Naive thymus-derived CD4-positive, alpha-beta T cell (primary cell): ENCODE measurements at regions not wholly inside any gene's neighbourhood (a gene's known extent, or its start where the extent isn't known, plus 50 kb on each side); places are given as distances from the start of the nearest gene placed in this dataset.
"Not testable (repeated sequence)": the region's sequence is repeated elsewhere in the genome, so short reads cannot be mapped to it uniquely, and the experiment has no call there.

ENCODE experiments used
- ATAC-seq: fragments of 150-1000 bp; cut with Tn5 transposase; 2 replicates; pipeline ENCODE4 v1.10.0; 2021; ENCODE audit warnings: mild to moderate bottlenecking, moderate library complexity
- CTCF ChIA-PET: fragments of 350-600 bp; sonication (Branson Sonifier 250); formaldehyde crosslinking; loops from one replicate; lab custom pipeline; 2021; ENCODE audit warnings: antibody characterized with exemption; lab: Charles Lee
- POLR2A ChIA-PET: fragments of 350-600 bp; sonication (Branson Sonifier 250); formaldehyde crosslinking; loops from one replicate; lab custom pipeline; 2021; ENCODE audit warnings: antibody characterized with exemption, inconsistent platforms; lab: Charles Lee
- DNase-seq, 9 donors: peaks; one replicate each; pipeline versions ENCODE4 v3.0.0 to v3.0.0-alpha.2; 2020 to 2022; ENCODE audit warnings: mixed read lengths in 1 of 9
- H3K27ac ChIP-seq: one replicate; pipeline ENCODE4 v1.7.0; 2013; ENCODE audit warnings: mild to moderate bottlenecking, low read depth, low read length, moderate library complexity
- H3K27me3 ChIP-seq, 2 donors: one replicate each; pipeline ENCODE4 v1.7.0; 2013; ENCODE audit warnings: low read length in 2 of 2, mild to moderate bottlenecking in 2 of 2, moderate library complexity in 2 of 2; ENCODE audit not compliant: control insufficient read depth in 2 of 2, insufficient read depth in 2 of 2
- H3K36me3 ChIP-seq, 3 experiments: 1 replicate in 2 of 3; 2 replicates in 1 of 3; pipeline ENCODE4 v1.7.0; 2013; ENCODE audit warnings: low read length in 3 of 3, mild to moderate bottlenecking in 3 of 3, moderate library complexity in 1 of 3; ENCODE audit not compliant: insufficient read depth in 3 of 3, control insufficient read depth in 2 of 3
- H3K4me1 ChIP-seq, 2 donors: one replicate each; pipeline ENCODE4 v1.7.0; 2013; ENCODE audit warnings: low read length in 2 of 2, mild to moderate bottlenecking in 2 of 2, moderate library complexity in 1 of 2; ENCODE audit not compliant: control insufficient read depth in 2 of 2, insufficient read depth in 2 of 2
- H3K4me3 ChIP-seq: 2 replicates; pipeline ENCODE4 v1.7.0; 2013; ENCODE audit warnings: mild to moderate bottlenecking, low read length
- H3K9me3 ChIP-seq, 3 experiments: 1 replicate in 2 of 3; 2 replicates in 1 of 3; pipeline ENCODE4 v1.7.0; 2013; ENCODE audit warnings: low read length in 3 of 3; ENCODE audit not compliant: control insufficient read depth in 2 of 3
- H3K27ac Mint-ChIP-seq, 9 donors: one replicate each; pipeline ENCODE4 v1.8.0; 2020 to 2022; ENCODE audit warnings: mixed read lengths in 9 of 9, mild to moderate bottlenecking in 8 of 9, moderate library complexity in 5 of 9, inconsistent platforms in 2 of 9
- H3K27me3 Mint-ChIP-seq, 5 donors: one replicate each; pipeline ENCODE4 v1.8.0; 2021 to 2022; ENCODE audit warnings: mixed read lengths in 5 of 5, mild to moderate bottlenecking in 1 of 5
- H3K36me3 Mint-ChIP-seq, 5 donors: one replicate each; pipeline ENCODE4 v1.8.0; 2020 to 2022; ENCODE audit warnings: mixed read lengths in 5 of 5, mild to moderate bottlenecking in 3 of 5, inconsistent platforms in 1 of 5
- H3K4me1 Mint-ChIP-seq, 7 donors: one replicate each; pipeline ENCODE4 v1.8.0; 2020 to 2022; ENCODE audit warnings: mixed read lengths in 7 of 7, mild to moderate bottlenecking in 3 of 7, inconsistent platforms in 1 of 7
- H3K4me3 Mint-ChIP-seq, 10 donors: one replicate each; pipeline ENCODE4 v1.8.0; 2020 to 2022; ENCODE audit warnings: mild to moderate bottlenecking in 10 of 10, mixed read lengths in 10 of 10, moderate library complexity in 6 of 10, inconsistent platforms in 2 of 10
- H3K9me3 Mint-ChIP-seq, 11 donors: one replicate each; pipeline ENCODE4 v1.8.0; 2020 to 2022; ENCODE audit warnings: mixed read lengths in 11 of 11, mild to moderate bottlenecking in 4 of 11, inconsistent platforms in 1 of 11, moderate library complexity in 1 of 11
- intact Hi-C, 2 donors: fragments of 100-400 bp; cut with micrococcal nuclease; formaldehyde crosslinking; loops; one replicate each; pipeline ENCODE4 v1.15.1; 2023

DNA sequence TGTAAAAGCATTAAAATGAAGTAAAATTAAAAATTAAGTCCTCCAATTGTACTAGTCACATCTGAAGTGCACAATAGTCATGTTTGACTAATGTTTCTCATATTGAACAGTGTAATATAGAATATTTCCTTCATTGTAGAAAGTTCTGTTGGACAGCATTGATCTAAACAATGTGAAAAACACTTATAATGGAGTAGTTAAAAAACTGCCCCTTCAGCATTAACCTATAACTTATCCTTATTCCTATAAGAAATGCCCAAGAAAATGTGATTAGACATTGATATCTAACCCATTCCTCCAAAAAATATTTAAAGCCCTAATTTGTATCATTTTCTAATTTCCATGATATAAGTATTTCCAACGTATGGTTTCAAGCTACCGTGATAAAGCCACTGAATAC is 210.7 kb downstream of the RASSF9 start:
- Histone ChIP-seq H3K4me3 (no peak overlapping the region), H3K27ac (no peak overlapping the region), H3K27me3 (no peaks in the 10 kb centered on the region), H3K36me3 (no peaks in the 10 kb centered on the region), H3K4me1 (no peaks in the 10 kb centered on the region), H3K9me3 (no peaks in the 10 kb centered on the region)
- intact Hi-C loops = no loop called here
- Mint-ChIP-seq H3K9me3 (peaks cover 0 to 5% (median 0%) of the 10 kb centered on the region in 11 donors), H3K27ac (no peak overlapping the region), H3K36me3 (no peaks in the 10 kb centered on the region), H3K27me3 (no peaks in the 10 kb centered on the region), H3K4me1 (no peaks in the 10 kb centered on the region), H3K4me3 (no peak overlapping the region)
- ChIA-PET CTCF (no interaction called here), POLR2A (no interaction called here)
- no peak for DNase-seq
- ATAC-seq = no peak

DNA sequence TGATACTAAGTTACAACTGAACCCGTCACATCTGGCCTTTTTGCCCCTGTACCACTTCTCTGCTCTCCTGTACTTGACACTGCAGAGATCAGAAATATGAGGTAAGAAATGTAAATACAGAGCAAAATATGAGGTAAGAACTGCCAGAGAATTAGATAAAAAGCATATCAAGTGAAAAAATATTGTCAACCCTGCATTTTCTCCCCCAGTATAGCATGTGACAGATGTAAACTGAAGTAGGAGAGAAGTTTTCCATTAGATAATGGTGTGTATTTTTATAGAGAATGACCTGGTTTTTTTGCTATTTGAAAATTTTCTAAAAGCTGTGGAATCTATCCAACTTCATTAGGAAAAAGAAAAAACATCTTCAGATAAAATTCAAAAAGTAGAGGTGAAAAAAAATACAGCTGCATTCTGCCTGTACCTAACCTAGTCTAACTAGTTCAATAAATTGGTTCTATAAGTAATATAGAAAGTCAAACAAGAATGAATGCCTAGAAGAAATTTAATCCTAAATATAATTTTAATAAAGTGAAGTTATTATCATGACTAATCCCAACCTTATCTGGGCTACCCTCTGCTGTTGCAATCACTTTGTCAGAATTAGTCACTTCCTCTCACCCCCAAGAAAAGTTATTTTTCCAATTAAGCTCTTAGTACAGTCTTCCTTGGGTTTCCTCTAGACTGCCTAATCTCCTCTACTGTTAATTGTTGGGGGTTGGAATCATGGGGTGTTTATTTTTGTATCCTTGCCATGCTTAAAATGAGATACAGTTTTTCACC is 210.0 kb downstream of the RASSF9 start:
- H3K27me3 ChIP-seq = no peaks in the 10 kb centered on the region
- Mint-ChIP-seq H3K27ac (no peak overlapping the region), H3K9me3 (peaks cover 0 to 5% (median 0%) of the 10 kb centered on the region in 11 donors), H3K27me3 (no peaks in the 10 kb centered on the region), H3K4me1 (no peaks in the 10 kb centered on the region), H3K4me3 (no peak overlapping the region), H3K36me3 (no peaks in the 10 kb centered on the region)
- no peaks in the 10 kb centered on the region for H3K4me1 ChIP-seq
- no peak for ATAC-seq
- H3K27ac ChIP-seq = no peak overlapping the region
- CTCF ChIA-PET = no interaction called here
- DNase-seq = no peak
- intact Hi-C loops = no loop called here
- POLR2A ChIA-PET = no interaction called here
- H3K4me3 ChIP-seq = no peak overlapping the region
- no peaks in the 10 kb centered on the region for H3K36me3 ChIP-seq
- H3K9me3 ChIP-seq = no peaks in the 10 kb centered on the region

- Histone ChIP-seq H3K27ac (no peak overlapping the region), H3K27me3 (no peaks in the 10 kb centered on the region), H3K4me1 (no peaks in the 10 kb centered on the region), H3K9me3 (no peaks in the 10 kb centered on the region), H3K4me3 (no peak overlapping the region), H3K36me3 (no peaks in the 10 kb centered on the region)
- Mint-ChIP-seq H3K9me3 (peaks cover 0 to 5% (median under 1%) of the 10 kb centered on the region in 11 donors), H3K27ac (no peak overlapping the region), H3K4me1 (no peaks in the 10 kb centered on the region), H3K36me3 (no peaks in the 10 kb centered on the region), H3K27me3 (no peaks in the 10 kb centered on the region), H3K4me3 (no peak overlapping the region)
- ATAC-seq (no peak), DNase-seq (no peak)
- CTCF ChIA-PET = no interaction called here
- intact Hi-C loops = no loop called here
- POLR2A ChIA-PET = no interaction called here
Observed at GRCh38 chr12:85626784-85627171, 209.4 kb downstream of the RASSF9 start.

DNA sequence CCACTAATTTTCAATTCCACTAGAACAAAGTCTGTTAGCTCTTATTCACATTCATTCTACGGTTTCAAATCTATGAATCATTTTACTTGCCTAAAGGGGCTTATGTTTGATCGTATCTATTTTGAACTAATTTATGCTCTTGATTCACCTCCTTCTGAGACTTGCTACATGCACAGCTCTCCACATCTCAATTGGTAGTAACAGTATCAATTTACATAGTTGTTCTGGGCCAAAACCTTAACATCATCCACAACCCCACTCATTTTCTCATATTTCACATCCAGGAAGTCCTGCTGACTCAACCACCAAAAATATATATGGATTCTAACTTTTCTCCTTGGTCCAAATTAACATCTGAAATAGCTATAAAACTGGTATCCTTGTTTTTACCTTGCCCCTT is 208.6 kb downstream of the RASSF9 start:
- no peaks in the 10 kb centered on the region for H3K4me1 Mint-ChIP-seq
- H3K9me3 Mint-ChIP-seq = peaks cover 0 to 5% (median 1%) of the 10 kb centered on the region in 11 donors
- no peaks in the 10 kb centered on the region for H3K27me3 Mint-ChIP-seq
- DNase-seq (no peak), ATAC-seq (no peak)
- no peak overlapping the region for H3K27ac ChIP-seq
- intact Hi-C loops = no loop called here
- H3K36me3 Mint-ChIP-seq = no peaks in the 10 kb centered on the region
- POLR2A ChIA-PET = no interaction called here
- no peak overlapping the region for H3K4me3 ChIP-seq
- H3K27me3 ChIP-seq = no peaks in the 10 kb centered on the region
- H3K4me3 Mint-ChIP-seq = no peak overlapping the region
- CTCF ChIA-PET = no interaction called here
- no peak overlapping the region for H3K27ac Mint-ChIP-seq
- no peaks in the 10 kb centered on the region for H3K4me1 ChIP-seq
- H3K36me3 ChIP-seq = no peaks in the 10 kb centered on the region
- H3K9me3 ChIP-seq = no peaks in the 10 kb centered on the region

- H3K36me3 ChIP-seq, H3K36me3 Mint-ChIP-seq, H3K9me3 ChIP-seq, intact Hi-C loops, H3K4me1 ChIP-seq, H3K27me3 Mint-ChIP-seq, DNase-seq, POLR2A ChIA-PET, H3K4me1 Mint-ChIP-seq, H3K27me3 ChIP-seq, CTCF ChIA-PET, H3K4me3 ChIP-seq, H3K27ac ChIP-seq, H3K4me3 Mint-ChIP-seq, ATAC-seq, H3K27ac Mint-ChIP-seq: not testable (repeated sequence)
- peaks cover 0 to 10% (median 3%) of the 10 kb centered on the region in 11 donors for H3K9me3 Mint-ChIP-seq
Observed at GRCh38 chr12:85628562-85628961, 207.6 kb downstream of the RASSF9 start.

- no peaks in the 10 kb centered on the region for H3K9me3 ChIP-seq
- intact Hi-C loops = no loop called here
- Mint-ChIP-seq H3K27ac (no peak overlapping the region), H3K4me3 (no peak overlapping the region), H3K9me3 (peaks cover 0 to 17% (median 3%) of the 10 kb centered on the region in 11 donors), H3K27me3 (no peaks in the 10 kb centered on the region), H3K36me3 (no peaks in the 10 kb centered on the region), H3K4me1 (no peaks in the 10 kb centered on the region)
- ATAC-seq (no peak), DNase-seq (no peak)
- ChIA-PET CTCF (no interaction called here), POLR2A (no interaction called here)
- H3K27me3 ChIP-seq = no peaks in the 10 kb centered on the region
- no peak overlapping the region for H3K27ac ChIP-seq
- H3K4me1 ChIP-seq = no peaks in the 10 kb centered on the region
- H3K4me3 ChIP-seq = no peak overlapping the region
- H3K36me3 ChIP-seq = no peaks in the 10 kb centered on the region
Observed at GRCh38 chr12:85630851-85631250, 205.4 kb downstream of the RASSF9 start.

DNA sequence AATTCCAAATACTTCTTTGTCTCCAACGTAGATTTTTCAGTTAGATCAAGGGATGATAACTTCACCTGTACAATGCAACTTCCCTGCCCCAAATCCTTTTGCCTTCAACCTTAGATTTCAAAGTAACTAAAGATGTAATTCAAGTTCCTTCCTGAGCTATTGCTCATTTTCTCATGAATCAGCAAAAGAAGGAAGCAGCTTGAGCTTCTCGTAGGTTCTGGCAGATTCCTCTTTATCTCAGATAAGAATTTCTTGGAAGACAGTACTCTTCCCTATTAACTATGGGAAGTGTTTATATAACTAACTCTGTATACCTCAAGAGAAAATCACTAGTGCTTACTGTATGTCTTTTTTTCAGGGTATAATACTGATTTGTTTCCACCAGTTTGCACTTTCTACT is 203.8 kb downstream of the RASSF9 start:
- Histone ChIP-seq H3K9me3 (no peaks in the 10 kb centered on the region), H3K4me1 (no peaks in the 10 kb centered on the region), H3K27me3 (no peaks in the 10 kb centered on the region), H3K4me3 (no peak overlapping the region), H3K27ac (no peak overlapping the region), H3K36me3 (no peaks in the 10 kb centered on the region)
- H3K4me1 Mint-ChIP-seq = no peaks in the 10 kb centered on the region
- intact Hi-C loops = no loop called here
- ATAC-seq (no peak), DNase-seq (no peak)
- CTCF ChIA-PET = no interaction called here
- H3K27me3 Mint-ChIP-seq = no peaks in the 10 kb centered on the region
- no peaks in the 10 kb centered on the region for H3K36me3 Mint-ChIP-seq
- POLR2A ChIA-PET = no interaction called here
- no peak overlapping the region for H3K4me3 Mint-ChIP-seq
- no peak overlapping the region for H3K27ac Mint-ChIP-seq
- peaks cover 0 to 20% (median 3%) of the 10 kb centered on the region in 11 donors for H3K9me3 Mint-ChIP-seq
